ENCODE measurements at regions not wholly inside any gene's neighbourhood (a gene's known extent, or its start where the extent isn't known, plus 50 kb on each side); places are given as distances from the start of the nearest gene placed in this dataset.

DNA sequence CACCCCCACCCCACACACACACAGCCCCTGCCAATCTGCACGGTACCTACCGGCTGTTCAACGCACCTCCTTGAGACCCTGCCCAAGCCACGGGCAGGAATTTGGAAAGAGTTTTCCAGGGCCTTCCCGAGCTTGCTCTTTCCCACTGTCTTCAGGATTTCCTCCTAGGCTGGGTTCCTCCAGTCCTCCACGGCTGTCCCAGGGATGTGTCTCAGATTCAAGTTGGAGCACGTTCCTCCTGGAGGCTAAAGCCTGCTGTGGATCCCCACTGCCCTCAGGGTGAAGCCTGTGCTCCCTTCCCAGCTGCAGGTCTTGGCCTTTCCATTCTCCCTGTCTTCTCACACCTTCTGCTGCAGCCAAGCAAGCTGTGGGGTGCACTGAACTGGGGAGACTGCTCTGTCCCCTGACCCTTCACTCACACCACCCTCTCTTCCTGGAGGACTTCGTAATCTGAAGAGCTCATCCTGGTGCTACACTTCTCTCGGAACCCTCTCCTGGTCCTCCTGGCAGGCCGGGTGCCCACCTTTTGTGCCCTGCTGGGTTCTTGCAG, 54.9 kb upstream of the HS6ST1 start:
- H3K27ac ChIP-seq (ENCODE audit: insufficient read depth, low read depth, low read length) = no peak overlapping the region
- no TSS peak for BruUV-seq (replicated peaks)
- CTCF ChIA-PET = interaction anchor here (1.1 kb wide), 1 partner anchor 10 kb away, joined by 3 read pairs; no protein-coding TSS in a partner anchor
- no peaks in the 10 kb centered on the region for H3K79me2 ChIP-seq (ENCODE audit: control insufficient read depth, insufficient read depth, low read length)
- no peak overlapping the region for H3K4me2 ChIP-seq (ENCODE audit: insufficient read depth, low read length)
- H3K27me3 ChIP-seq (ENCODE audit: control insufficient read depth in 2 of 2, insufficient read depth in 2 of 2, low read length in 2 of 2) = no peaks in the 10 kb centered on the region
- no peaks in the 10 kb centered on the region for H3K9me1 ChIP-seq (replicated peaks; ENCODE audit: control insufficient read depth, extremely low read depth, insufficient read depth, low read length)
- H3K9me3 ChIP-seq (replicated peaks; ENCODE audit: control insufficient read depth, insufficient read depth, low read length) = no peaks in the 10 kb centered on the region
- dilution Hi-C loops (cut with MboI; ENCODE audit: extremely low pct_ligation_motif_present, low sequenced_read_pairs) = no loop called here
- TF ChIP-seq, protein P1, sequence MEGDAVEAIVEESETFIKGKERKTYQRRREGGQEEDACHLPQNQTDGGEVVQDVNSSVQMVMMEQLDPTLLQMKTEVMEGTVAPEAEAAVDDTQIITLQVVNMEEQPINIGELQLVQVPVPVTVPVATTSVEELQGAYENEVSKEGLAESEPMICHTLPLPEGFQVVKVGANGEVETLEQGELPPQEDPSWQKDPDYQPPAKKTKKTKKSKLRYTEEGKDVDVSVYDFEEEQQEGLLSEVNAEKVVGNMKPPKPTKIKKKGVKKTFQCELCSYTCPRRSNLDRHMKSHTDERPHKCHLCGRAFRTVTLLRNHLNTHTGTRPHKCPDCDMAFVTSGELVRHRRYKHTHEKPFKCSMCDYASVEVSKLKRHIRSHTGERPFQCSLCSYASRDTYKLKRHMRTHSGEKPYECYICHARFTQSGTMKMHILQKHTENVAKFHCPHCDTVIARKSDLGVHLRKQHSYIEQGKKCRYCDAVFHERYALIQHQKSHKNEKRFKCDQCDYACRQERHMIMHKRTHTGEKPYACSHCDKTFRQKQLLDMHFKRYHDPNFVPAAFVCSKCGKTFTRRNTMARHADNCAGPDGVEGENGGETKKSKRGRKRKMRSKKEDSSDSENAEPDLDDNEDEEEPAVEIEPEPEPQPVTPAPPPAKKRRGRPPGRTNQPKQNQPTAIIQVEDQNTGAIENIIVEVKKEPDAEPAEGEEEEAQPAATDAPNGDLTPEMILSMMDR (IDR thresholded peaks at IDR 0.05; ENCODE audit: extremely low read depth in 1 of 2, insufficient read depth in 1 of 2, low read depth in 1 of 2, low read length in 2 of 2) = no peak
- TF ChIP-seq GATA2 (IDR thresholded peaks at IDR 0.05; ENCODE audit: insufficient read depth, insufficient read length, low read depth, low read length) = no peak
- TF ChIP-seq POLR2A (IDR thresholded peaks at IDR 0.05; ENCODE audit: low read depth, low read length) = no peak
- TF ChIP-seq FOS (IDR thresholded peaks at IDR 0.05; ENCODE audit: borderline replicate concordance, insufficient read depth, low read length) = no peak
- TF ChIP-seq, protein P2, sequence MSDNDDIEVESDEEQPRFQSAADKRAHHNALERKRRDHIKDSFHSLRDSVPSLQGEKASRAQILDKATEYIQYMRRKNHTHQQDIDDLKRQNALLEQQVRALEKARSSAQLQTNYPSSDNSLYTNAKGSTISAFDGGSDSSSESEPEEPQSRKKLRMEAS (IDR thresholded peaks at IDR 0.05; ENCODE audit: insufficient read depth, insufficient read length) = no peak
- no peak for TF ChIP-seq JUN (IDR thresholded peaks at IDR 0.05; ENCODE audit: borderline replicate concordance, insufficient read depth, insufficient read length, low read depth)
- no peak for TF ChIP-seq POLR2AphosphoS5 (IDR thresholded peaks at IDR 0.05; ENCODE audit: insufficient read depth, low read depth, low read length)
- no peak for TF ChIP-seq MYC (IDR thresholded peaks at IDR 0.05; ENCODE audit: low read depth, low read length)
- no peak for TF ChIP-seq EZH2 (IDR thresholded peaks at IDR 0.05; ENCODE audit: borderline replicate concordance, low read depth, low read length, severe bottlenecking)
- H3K4me3 ChIP-seq (replicated peaks in 1 of 3; ENCODE audit: insufficient read depth in 1 of 3, low read depth in 1 of 3, low read length in 3 of 3) = no peak overlapping the region
- H4K20me1 ChIP-seq (replicated peaks; ENCODE audit: control insufficient read depth, extremely low read depth, insufficient read depth, low read length) = no peaks in the 10 kb centered on the region
- POLR2A ChIA-PET = no interaction called here
- FAIRE-seq (no peak), DNase-seq (ENCODE audit: low read depth, low spot score) (no peak)
- H3K9ac ChIP-seq (replicated peaks; ENCODE audit: extremely low read depth, insufficient read depth, low read length) = no peak overlapping the region
- H2AFZ ChIP-seq (ENCODE audit: low read depth, low read length) = no peak overlapping the region
- no peaks in the 10 kb centered on the region for H3K4me1 ChIP-seq (ENCODE audit: control insufficient read depth, extremely low read depth, insufficient read depth, low read length)
- intact Hi-C loops (cut with micrococcal nuclease) = no loop called here
- H3K36me3 ChIP-seq (ENCODE audit: control insufficient read depth in 2 of 2, extremely low read depth in 1 of 2, insufficient read depth in 2 of 2, low read length in 2 of 2) = no peaks in the 10 kb centered on the region
